ENCODE measurements at regions not wholly inside any gene's neighbourhood (a gene's known extent, or its start where the extent isn't known, plus 50 kb on each side); places are given as distances from the start of the nearest gene placed in this dataset.

- no peak for TF ChIP-seq CTCF (conservative IDR thresholded peaks at IDR 0.05)
- TF ChIP-seq EZH2 (IDR thresholded peaks at IDR 0.05; ENCODE audit: low read depth) = no peak
Measured at GRCh38 chr1:172727275-172727857, 68.5 kb downstream of the FASLG start.
